Stimulated activated naive CD4-positive, alpha-beta T cell (primary cell): ENCODE measurements at regions not wholly inside any gene's neighbourhood (a gene's known extent, or its start where the extent isn't known, plus 50 kb on each side); places are given as distances from the start of the nearest gene placed in this dataset.
"Not testable (repeated sequence)": the region's sequence is repeated elsewhere in the genome, so short reads cannot be mapped to it uniquely, and the experiment has no call there.

Experiments used
- DNase-seq, 6 experiments: peaks; one replicate each; lab custom pipeline; 2025; lab: John Stamatoyannopoulos, UW

GRCh38 chr5:88615767-88616166 lies 267.2 kb downstream of the MEF2C start:
- DNase-seq: not testable (repeated sequence)

GRCh38 chr5:88613051-88613450 lies 269.9 kb downstream of the MEF2C start:
- no peak for DNase-seq

- no peak for DNase-seq
Observed at GRCh38 chr5:88610586-88610985, 272.4 kb downstream of the MEF2C start.

- no peak for DNase-seq
Observed at GRCh38 chr5:88607492-88607891, 275.5 kb downstream of the MEF2C start.

GRCh38 chr5:88606626-88607025 lies 276.4 kb downstream of the MEF2C start:
- DNase-seq: no peak

GRCh38 chr5:88606173-88606572 lies 276.8 kb downstream of the MEF2C start:
- DNase-seq: no peak

- no peak for DNase-seq
Observed at GRCh38 chr5:88602584-88602983, 280.4 kb downstream of the MEF2C start.

GRCh38 chr5:88594441-88594840 lies 288.5 kb downstream of the MEF2C start:
- DNase-seq: no peak

GRCh38 chr5:88588609-88589008 lies 294.4 kb downstream of the MEF2C start:
- DNase-seq: no peak

GRCh38 chr5:88583471-88583870 lies 299.5 kb downstream of the MEF2C start:
- DNase-seq: no peak

GRCh38 chr5:88558366-88558765 lies 289.7 kb upstream of the TMEM161B start:
- no peak for DNase-seq

- no peak for DNase-seq
Observed at GRCh38 chr5:88557881-88558280, 289.2 kb upstream of the TMEM161B start.

- DNase-seq: no peak
Observed at GRCh38 chr5:88557131-88557530, 288.5 kb upstream of the TMEM161B start.

- DNase-seq: no peak
Observed at GRCh38 chr5:88556406-88556805, 287.8 kb upstream of the TMEM161B start.

- no peak for DNase-seq
Observed at GRCh38 chr5:88555674-88556073, 287.0 kb upstream of the TMEM161B start.

- no peak for DNase-seq
Observed at GRCh38 chr5:88553986-88554385, 285.3 kb upstream of the TMEM161B start.

GRCh38 chr5:88553136-88553875 lies 284.7 kb upstream of the TMEM161B start:
- no peak for DNase-seq

- no peak for DNase-seq
Observed at GRCh38 chr5:88552426-88552825, 283.8 kb upstream of the TMEM161B start.

- no peak for DNase-seq
Observed at GRCh38 chr5:88551724-88552345, 283.2 kb upstream of the TMEM161B start.

GRCh38 chr5:88550736-88551135 lies 282.1 kb upstream of the TMEM161B start:
- no peak for DNase-seq

GRCh38 chr5:88548136-88548805 lies 279.6 kb upstream of the TMEM161B start:
- no peak for DNase-seq

GRCh38 chr5:88545338-88545737 lies 276.7 kb upstream of the TMEM161B start:
- DNase-seq: no peak

- DNase-seq: no peak
Observed at GRCh38 chr5:88544671-88545070, 276.0 kb upstream of the TMEM161B start.
